ENCODE measurements at regions not wholly inside any gene's neighbourhood (a gene's known extent, or its start where the extent isn't known, plus 50 kb on each side); places are given as distances from the start of the nearest gene placed in this dataset.
"Not testable (repeated sequence)": the region's sequence is repeated elsewhere in the genome, so short reads cannot be mapped to it uniquely, and the experiment has no call there.

DNA sequence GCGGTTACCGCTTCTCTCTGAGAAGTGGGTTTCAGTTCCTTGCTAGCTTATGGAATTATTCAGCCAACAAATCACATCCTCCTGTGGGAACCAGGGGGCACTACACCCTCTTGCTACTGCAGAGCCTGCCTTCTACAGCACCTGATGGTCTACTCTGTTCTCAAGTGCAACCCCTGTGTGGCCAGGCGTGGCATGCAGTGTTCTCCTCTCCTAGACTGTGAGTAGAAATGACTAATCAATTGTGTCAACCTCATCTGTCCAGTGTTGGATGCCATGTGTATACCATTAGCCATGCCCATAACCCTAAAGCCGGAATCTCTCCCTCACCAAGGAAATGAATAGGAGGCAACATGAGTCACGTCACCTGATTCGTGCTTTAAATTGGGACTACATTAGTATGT is 117.2 kb upstream of the LIFR start:
- ATAC-seq (ENCODE audit: low FRiP score in 2 of 2) = no peak
- Histone ChIP-seq H3K27me3 (no peaks in the 10 kb centered on the region), H3K4me3 (no peak overlapping the region), H3K9me3 (no peaks in the 10 kb centered on the region), H3K27ac (no peak overlapping the region), H3K4me1 (peaks cover 0 to 3% (median 0%) of the 10 kb centered on the region in 4 donors), H3K36me3 (no peaks in the 10 kb centered on the region)
- no peak for DNase-seq
- WGBS, 2 donors = 92 to 96% methylated on average over 6 of the region's 6 CpGs
- TF ChIP-seq POLR2A (IDR thresholded peaks at IDR 0.05) (no peak), EP300 (IDR thresholded peaks at IDR 0.05) (no peak), POLR2AphosphoS5 (IDR thresholded peaks at IDR 0.05) (no peak)
- TF ChIP-seq, protein P1, sequence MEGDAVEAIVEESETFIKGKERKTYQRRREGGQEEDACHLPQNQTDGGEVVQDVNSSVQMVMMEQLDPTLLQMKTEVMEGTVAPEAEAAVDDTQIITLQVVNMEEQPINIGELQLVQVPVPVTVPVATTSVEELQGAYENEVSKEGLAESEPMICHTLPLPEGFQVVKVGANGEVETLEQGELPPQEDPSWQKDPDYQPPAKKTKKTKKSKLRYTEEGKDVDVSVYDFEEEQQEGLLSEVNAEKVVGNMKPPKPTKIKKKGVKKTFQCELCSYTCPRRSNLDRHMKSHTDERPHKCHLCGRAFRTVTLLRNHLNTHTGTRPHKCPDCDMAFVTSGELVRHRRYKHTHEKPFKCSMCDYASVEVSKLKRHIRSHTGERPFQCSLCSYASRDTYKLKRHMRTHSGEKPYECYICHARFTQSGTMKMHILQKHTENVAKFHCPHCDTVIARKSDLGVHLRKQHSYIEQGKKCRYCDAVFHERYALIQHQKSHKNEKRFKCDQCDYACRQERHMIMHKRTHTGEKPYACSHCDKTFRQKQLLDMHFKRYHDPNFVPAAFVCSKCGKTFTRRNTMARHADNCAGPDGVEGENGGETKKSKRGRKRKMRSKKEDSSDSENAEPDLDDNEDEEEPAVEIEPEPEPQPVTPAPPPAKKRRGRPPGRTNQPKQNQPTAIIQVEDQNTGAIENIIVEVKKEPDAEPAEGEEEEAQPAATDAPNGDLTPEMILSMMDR (IDR thresholded peaks at IDR 0.05) = peak in 1 of 6 experiments; percentile 12

DNA sequence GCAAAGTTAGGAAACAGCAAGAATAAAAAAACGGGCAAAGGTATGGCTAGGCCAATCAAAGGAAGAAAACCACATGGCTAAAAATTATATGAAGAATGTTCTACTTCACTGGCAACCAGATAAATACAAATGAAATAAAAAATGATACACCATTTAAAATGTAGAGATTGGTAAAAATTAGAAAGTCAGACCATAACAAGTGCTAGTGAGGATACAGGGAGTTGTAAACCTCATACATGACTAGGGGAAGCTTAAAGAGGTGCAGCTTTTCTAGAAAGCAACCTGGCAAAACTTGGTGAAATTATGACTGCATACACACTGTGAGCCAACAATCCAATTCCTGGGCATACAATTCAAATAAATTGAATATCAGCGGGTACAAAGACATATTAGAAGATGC is 119.0 kb upstream of the LIFR start:
- Histone ChIP-seq H3K4me3 (no peak overlapping the region), H3K4me1 (peaks cover 0 to 3% (median 0%) of the 10 kb centered on the region in 4 donors), H3K36me3 (no peaks in the 10 kb centered on the region), H3K27ac (no peak overlapping the region), H3K27me3 (no peaks in the 10 kb centered on the region), H3K9me3 (no peaks in the 10 kb centered on the region)
- ATAC-seq (ENCODE audit: low FRiP score in 2 of 2) = no peak
- 90 to 91% methylated on average over 2 of the region's 2 CpGs for WGBS, 2 donors
- no peak for DNase-seq
- TF ChIP-seq POLR2A (IDR thresholded peaks at IDR 0.05) = no peak
- TF ChIP-seq, protein P1 (IDR thresholded peaks at IDR 0.05) = no peak
- TF ChIP-seq EP300 (IDR thresholded peaks at IDR 0.05) = no peak
- TF ChIP-seq POLR2AphosphoS5 (IDR thresholded peaks at IDR 0.05) = no peak

DNA sequence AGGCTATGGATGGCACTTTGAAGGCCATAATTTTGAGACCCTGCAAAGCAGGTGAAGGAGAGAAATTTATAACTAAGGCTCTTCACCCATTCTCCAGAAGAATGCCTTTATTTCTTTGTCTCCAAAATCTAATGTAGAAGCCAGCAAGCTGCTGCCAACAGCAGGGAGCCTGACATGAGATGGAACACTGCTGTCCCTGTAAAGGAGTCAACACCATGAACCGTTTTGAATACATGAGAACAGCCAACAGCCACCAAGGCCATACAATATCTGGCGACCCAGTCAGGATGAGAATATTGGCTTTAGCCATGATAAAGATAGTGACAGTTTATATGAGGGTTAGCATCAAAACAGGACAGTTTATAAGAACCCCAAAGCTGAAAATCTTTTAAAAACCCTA is 121.2 kb upstream of the LIFR start:
- no peak overlapping the region for H3K27ac ChIP-seq
- 67 to 79% methylated on average over 2 of the region's 2 CpGs for WGBS, 2 donors

GRCh38 chr5:38678076-38678475 is 121.6 kb upstream of the LIFR start:
- H3K4me3 ChIP-seq = no peak overlapping the region
- no peak for DNase-seq
- H3K9me3 ChIP-seq = no peaks in the 10 kb centered on the region
- no peaks in the 10 kb centered on the region for H3K27me3 ChIP-seq
- WGBS, 2 donors = 89 to 100% methylated on average over 1 of the region's 1 CpG
- H3K4me1 ChIP-seq = no peaks in the 10 kb centered on the region
- no peak overlapping the region for H3K27ac ChIP-seq
- TF ChIP-seq POLR2AphosphoS5 (IDR thresholded peaks at IDR 0.05) = no peak
- TF ChIP-seq POLR2A (IDR thresholded peaks at IDR 0.05) = no peak
- ATAC-seq (ENCODE audit: low FRiP score in 2 of 2) = no peak
- no peaks in the 10 kb centered on the region for H3K36me3 ChIP-seq

More for the DNA sequence above, 121.2 kb upstream of the LIFR start:
- Histone ChIP-seq H3K4me1 (no peaks in the 10 kb centered on the region), H3K4me3 (no peak overlapping the region), H3K9me3 (no peaks in the 10 kb centered on the region), H3K27me3 (no peaks in the 10 kb centered on the region), H3K36me3 (no peaks in the 10 kb centered on the region)
- DNase-seq = no peak
- TF ChIP-seq POLR2AphosphoS5 (IDR thresholded peaks at IDR 0.05) = no peak
- TF ChIP-seq, protein P1 (IDR thresholded peaks at IDR 0.05) = no peak
- ATAC-seq (ENCODE audit: low FRiP score in 2 of 2) = no peak

DNA sequence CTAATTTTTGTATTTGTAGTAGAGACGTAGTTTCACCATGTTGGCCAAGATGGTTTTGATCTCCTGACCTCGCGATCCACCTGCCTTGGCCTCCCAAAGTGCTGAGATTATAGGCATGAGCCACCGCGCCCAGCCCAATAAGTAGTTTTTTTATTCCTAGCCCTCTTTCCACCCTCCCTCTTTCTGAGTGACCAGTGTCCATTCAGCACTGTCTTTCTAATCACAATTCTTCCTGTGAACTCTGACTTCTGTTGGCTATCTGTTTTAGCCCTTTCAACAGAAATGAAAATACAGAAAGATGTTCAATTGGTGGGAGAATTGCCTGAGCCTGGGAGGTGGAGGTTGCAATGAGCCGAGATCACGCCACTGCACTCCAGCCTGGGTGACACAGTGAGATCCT is 122.3 kb upstream of the LIFR start:
- not testable (repeated sequence) for ATAC-seq (ENCODE audit: low FRiP score in 2 of 2); H3K9me3 ChIP-seq; H3K4me3 ChIP-seq; DNase-seq; H3K4me1 ChIP-seq; H3K27me3 ChIP-seq; H3K27ac ChIP-seq; H3K36me3 ChIP-seq
- WGBS, 2 donors = 91 to 94% methylated on average over 7 of the region's 7 CpGs

- H3K4me1 ChIP-seq = no peaks in the 10 kb centered on the region
Measured at GRCh38 chr5:38680094-38680825, 123.8 kb upstream of the LIFR start.

More at GRCh38 chr5:38680094-38680825, 123.8 kb upstream of the LIFR start:
- Histone ChIP-seq H3K27ac (no peak overlapping the region), H3K9me3 (no peaks in the 10 kb centered on the region), H3K4me3 (no peak overlapping the region), H3K27me3 (no peaks in the 10 kb centered on the region), H3K36me3 (no peaks in the 10 kb centered on the region)
- TF ChIP-seq, protein P1 (IDR thresholded peaks at IDR 0.05) = no peak
- TF ChIP-seq POLR2AphosphoS5 (IDR thresholded peaks at IDR 0.05) = no peak
- DNase-seq = no peak
- ATAC-seq (ENCODE audit: low FRiP score in 2 of 2) = no peak
- WGBS, 2 donors = 74 to 77% methylated on average over 5 of the region's 5 CpGs

All from upper lobe of left lung (tissue), 6 donors.